ENCODE measurements at regions not wholly inside any gene's neighbourhood (a gene's known extent, or its start where the extent isn't known, plus 50 kb on each side); places are given as distances from the start of the nearest gene placed in this dataset.

DNA sequence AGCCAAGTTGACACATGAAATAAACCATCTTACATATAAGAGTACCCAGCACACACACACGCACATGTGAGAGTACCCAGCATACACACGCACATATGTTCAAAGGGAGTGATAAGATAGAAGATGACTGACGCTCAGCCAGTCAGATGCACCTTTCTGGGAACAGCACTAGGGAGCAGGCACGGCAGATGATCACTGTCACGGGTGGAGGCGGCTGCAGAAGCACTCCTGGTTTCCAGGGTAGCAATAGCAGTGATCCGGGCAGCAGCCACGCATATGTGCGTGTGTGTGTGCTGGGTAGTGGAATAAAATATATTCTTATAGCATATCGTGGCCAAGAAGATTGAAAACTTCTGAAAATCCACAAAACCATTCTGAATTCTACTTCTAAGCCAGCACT, 85.8 kb upstream of the NAMPT start:
- TF ChIP-seq EP300 (IDR thresholded peaks at IDR 0.05; ENCODE audit: low read depth in 2 of 2, low read length in 2 of 2) = no peak
- TF ChIP-seq EP300 (CRISPR knock-in tag; IDR thresholded peaks at IDR 0.05; ENCODE audit: borderline replicate concordance) = no peak
- no peak for TF ChIP-seq BCL6 (CRISPR knock-in tag; IDR thresholded peaks at IDR 0.05)
- no peak for TF ChIP-seq CTCF (CRISPR knock-in tag; IDR thresholded peaks at IDR 0.05)
- TF ChIP-seq, protein P1, sequence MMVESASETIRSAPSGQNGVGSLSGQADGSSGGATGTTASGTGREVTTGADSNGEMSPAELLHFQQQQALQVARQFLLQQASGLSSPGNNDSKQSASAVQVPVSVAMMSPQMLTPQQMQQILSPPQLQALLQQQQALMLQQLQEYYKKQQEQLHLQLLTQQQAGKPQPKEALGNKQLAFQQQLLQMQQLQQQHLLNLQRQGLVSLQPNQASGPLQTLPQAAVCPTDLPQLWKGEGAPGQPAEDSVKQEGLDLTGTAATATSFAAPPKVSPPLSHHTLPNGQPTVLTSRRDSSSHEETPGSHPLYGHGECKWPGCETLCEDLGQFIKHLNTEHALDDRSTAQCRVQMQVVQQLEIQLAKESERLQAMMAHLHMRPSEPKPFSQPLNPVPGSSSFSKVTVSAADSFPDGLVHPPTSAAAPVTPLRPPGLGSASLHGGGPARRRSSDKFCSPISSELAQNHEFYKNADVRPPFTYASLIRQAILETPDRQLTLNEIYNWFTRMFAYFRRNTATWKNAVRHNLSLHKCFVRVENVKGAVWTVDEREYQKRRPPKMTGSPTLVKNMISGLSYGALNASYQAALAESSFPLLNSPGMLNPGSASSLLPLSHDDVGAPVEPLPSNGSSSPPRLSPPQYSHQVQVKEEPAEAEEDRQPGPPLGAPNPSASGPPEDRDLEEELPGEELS (CRISPR knock-in tag; IDR thresholded peaks at IDR 0.05) = no peak
- TF ChIP-seq NFE2L2 (IDR thresholded peaks at IDR 0.05; ENCODE audit: low read length) = no peak
- no peak for TF ChIP-seq ZSCAN29 (CRISPR knock-in tag; conservative IDR thresholded peaks at IDR 0.05)

Data from HepG2 (cell line).